ENCODE measurements at regions not wholly inside any gene's neighbourhood (a gene's known extent, or its start where the extent isn't known, plus 50 kb on each side); places are given as distances from the start of the nearest gene placed in this dataset.

DNA sequence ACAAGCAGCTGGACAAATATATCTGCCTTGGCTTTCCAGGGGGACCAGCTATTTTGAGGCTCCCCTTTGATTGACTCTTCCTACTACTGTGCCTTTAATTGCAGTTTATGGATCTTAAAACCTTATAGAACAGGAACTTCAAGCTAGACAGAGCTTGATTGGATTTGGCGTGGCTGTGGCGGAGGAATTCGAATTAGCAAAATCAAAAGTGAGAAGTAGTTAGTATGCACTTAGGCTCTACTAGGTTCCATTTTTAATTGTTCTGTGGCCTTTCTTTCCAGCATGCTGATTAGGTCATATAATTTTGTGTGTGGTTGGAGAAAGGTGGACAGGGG is 248.0 kb downstream of the HIVEP2 start:
- H3K4me3 ChIP-seq = no peak overlapping the region
- ATAC-seq = no peak
- intact Hi-C loops (cut with DNase I) = loop anchor here in 9 of 10 donors (5.0 to 10.0 kb wide), 10 partner anchors 128 to 588 kb away; partner anchors contain the start of gene HIVEP2 (in 3 of the 9)
- no peaks in the 10 kb centered on the region for H3K36me3 ChIP-seq
- no peaks in the 10 kb centered on the region for H3K9me3 ChIP-seq
- WGBS, 4 donors = 96 to 99% (median 97%) methylated on average over 3 of the region's 3 CpGs
- H3K27ac ChIP-seq = no peak overlapping the region
- no peak for DNase-seq
- TF ChIP-seq, protein P1, sequence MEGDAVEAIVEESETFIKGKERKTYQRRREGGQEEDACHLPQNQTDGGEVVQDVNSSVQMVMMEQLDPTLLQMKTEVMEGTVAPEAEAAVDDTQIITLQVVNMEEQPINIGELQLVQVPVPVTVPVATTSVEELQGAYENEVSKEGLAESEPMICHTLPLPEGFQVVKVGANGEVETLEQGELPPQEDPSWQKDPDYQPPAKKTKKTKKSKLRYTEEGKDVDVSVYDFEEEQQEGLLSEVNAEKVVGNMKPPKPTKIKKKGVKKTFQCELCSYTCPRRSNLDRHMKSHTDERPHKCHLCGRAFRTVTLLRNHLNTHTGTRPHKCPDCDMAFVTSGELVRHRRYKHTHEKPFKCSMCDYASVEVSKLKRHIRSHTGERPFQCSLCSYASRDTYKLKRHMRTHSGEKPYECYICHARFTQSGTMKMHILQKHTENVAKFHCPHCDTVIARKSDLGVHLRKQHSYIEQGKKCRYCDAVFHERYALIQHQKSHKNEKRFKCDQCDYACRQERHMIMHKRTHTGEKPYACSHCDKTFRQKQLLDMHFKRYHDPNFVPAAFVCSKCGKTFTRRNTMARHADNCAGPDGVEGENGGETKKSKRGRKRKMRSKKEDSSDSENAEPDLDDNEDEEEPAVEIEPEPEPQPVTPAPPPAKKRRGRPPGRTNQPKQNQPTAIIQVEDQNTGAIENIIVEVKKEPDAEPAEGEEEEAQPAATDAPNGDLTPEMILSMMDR (IDR thresholded peaks at IDR 0.05) = no peak
- TF ChIP-seq POLR2A (IDR thresholded peaks at IDR 0.05) = no peak
- peaks cover 0 to 70% (median 6%) of the 10 kb centered on the region in 12 donors for H3K4me1 ChIP-seq
- no peaks in the 10 kb centered on the region for H3K27me3 ChIP-seq

DNA sequence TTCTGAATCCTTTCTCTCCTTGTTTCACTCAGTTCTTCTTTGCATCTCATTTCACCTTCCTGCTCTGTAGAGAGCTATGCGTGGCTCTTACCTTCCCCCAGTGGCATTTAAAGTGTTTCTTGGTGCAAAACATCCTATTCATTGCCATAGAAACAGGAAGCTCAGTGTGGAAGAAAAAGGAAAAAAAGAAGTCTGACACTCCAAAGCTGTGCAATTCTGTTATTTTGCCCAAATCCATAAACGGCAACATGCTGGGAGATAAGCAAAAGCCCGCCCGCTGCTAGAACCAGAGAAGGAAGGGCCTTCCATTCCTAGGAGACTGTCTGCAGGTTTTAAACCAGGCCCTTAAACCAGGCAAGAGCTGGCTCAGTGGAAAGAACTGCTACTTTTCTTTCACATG is 247.1 kb downstream of the HIVEP2 start:
- 65 to 84% (median 76%) methylated on average over 4 of the region's 4 CpGs for WGBS, 4 donors
- TF ChIP-seq, protein P1 (IDR thresholded peaks at IDR 0.05) = no peak
- Histone ChIP-seq H3K4me3 (no peak overlapping the region), H3K4me1 (peaks cover 0 to 75% (median 6%) of the 10 kb centered on the region in 12 donors), H3K36me3 (no peaks in the 10 kb centered on the region), H3K9me3 (no peaks in the 10 kb centered on the region), H3K27ac (no peak overlapping the region), H3K27me3 (no peaks in the 10 kb centered on the region)
- no peak for ATAC-seq
- intact Hi-C loops (cut with DNase I) = loop anchor here in 9 of 10 donors (5.0 to 10.0 kb wide), 10 partner anchors 127 to 587 kb away; partner anchors contain the start of gene HIVEP2 (in 3 of the 9)
- DNase-seq = no peak

DNA sequence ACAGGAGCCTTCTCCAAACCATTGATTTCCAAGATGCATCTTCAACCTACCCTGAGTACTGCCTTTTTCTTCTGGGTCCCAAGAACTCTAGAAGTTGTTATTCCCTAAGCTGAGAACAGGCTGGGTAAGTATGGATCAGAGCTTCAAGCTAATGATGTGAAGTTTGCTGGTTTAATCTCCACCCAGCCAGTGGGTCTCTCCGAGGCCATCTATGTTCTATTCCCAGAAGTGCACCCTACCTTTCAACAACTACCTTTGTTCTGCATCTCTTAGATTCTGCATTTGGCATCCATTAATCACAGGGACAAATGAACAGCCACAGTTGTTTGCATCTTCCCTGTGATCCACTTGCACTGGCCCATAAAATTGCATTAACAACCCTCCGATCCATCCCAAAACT is 246.2 kb downstream of the HIVEP2 start:
- H3K36me3 ChIP-seq = no peaks in the 10 kb centered on the region
- 90 to 98% (median 94%) methylated on average over 2 of the region's 2 CpGs for WGBS, 4 donors
- no peak for TF ChIP-seq POLR2A (IDR thresholded peaks at IDR 0.05)
- TF ChIP-seq, protein P1 (IDR thresholded peaks at IDR 0.05) = peak in 1 of 12 donors; percentile 9
- H3K27me3 ChIP-seq = no peaks in the 10 kb centered on the region
- no peak for DNase-seq
- no peak for ATAC-seq
- H3K9me3 ChIP-seq = no peaks in the 10 kb centered on the region
- H3K27ac ChIP-seq = no peak overlapping the region
- no peak overlapping the region for H3K4me3 ChIP-seq
- peaks cover 0 to 71% (median 5%) of the 10 kb centered on the region in 12 donors for H3K4me1 ChIP-seq
- intact Hi-C loops (cut with DNase I) = loop anchor here in 9 of 10 donors (5.0 to 10.0 kb wide), 10 partner anchors 126 to 586 kb away; partner anchors contain the start of gene HIVEP2 (in 3 of the 9)

DNA sequence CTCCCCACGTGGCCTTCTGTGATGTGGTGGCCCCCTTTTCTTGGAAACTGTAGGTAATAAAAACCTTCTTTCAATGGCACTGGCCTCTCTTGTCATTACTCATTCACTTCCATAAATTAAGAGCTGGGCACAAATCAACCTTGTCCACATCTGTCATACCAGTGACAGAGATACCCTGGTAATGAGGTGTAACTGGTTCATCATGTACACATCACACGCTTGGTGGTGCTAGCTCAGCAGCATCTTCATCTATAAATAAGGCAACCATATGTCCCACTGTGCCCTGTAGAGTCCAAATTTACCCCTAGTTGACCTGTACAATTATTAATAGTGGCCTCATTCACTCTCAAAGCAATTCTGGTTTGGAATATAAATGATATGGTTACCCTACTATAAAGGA is 245.6 kb downstream of the HIVEP2 start:
- ATAC-seq (no peak), DNase-seq (no peak)
- Histone ChIP-seq H3K36me3 (no peaks in the 10 kb centered on the region), H3K9me3 (no peaks in the 10 kb centered on the region), H3K4me1 (peaks cover 0 to 68% (median 5%) of the 10 kb centered on the region in 12 donors), H3K27ac (peak overlapping the region in 1 of 12 donors; percentile 15), H3K4me3 (no peak overlapping the region), H3K27me3 (no peaks in the 10 kb centered on the region)
- TF ChIP-seq POLR2A (IDR thresholded peaks at IDR 0.05) = no peak
- WGBS, 4 donors = 97 to 100% (median 97%) methylated on average over 2 of the region's 2 CpGs
- intact Hi-C loops (cut with DNase I) = loop anchor here in 9 of 10 donors (5.0 to 10.0 kb wide), 10 partner anchors 125 to 585 kb away; partner anchors contain the start of gene HIVEP2 (in 3 of the 9)

DNA sequence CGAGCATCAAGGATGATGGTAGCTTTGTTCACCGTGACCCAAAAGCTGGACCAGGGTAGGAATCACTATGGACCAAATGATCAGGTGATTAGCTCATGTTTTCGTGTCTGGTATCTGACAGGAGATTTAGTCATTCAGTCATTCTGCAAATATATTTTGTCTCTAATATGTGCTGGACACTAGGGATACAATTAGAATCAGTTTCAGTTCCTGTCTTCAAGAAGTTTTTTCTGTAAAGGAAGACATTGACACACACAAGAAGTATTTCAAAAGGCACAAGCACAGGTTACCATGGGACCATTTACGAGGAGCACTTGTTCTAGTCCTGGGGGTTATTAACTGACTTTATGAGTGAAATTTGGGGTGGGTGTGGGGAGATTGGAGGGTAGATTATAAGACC is 244.9 kb downstream of the HIVEP2 start:
- Histone ChIP-seq H3K9me3 (no peaks in the 10 kb centered on the region), H3K27me3 (no peaks in the 10 kb centered on the region), H3K4me1 (peaks cover 0 to 72% (median 5%) of the 10 kb centered on the region in 12 donors), H3K4me3 (no peak overlapping the region), H3K27ac (no peak overlapping the region), H3K36me3 (no peaks in the 10 kb centered on the region)
- intact Hi-C loops (cut with DNase I) = no loop called here
- no peak for TF ChIP-seq POLR2A (IDR thresholded peaks at IDR 0.05)
- TF ChIP-seq, protein P1 (IDR thresholded peaks at IDR 0.05) = no peak
- no peak for DNase-seq
- ATAC-seq = no peak
- WGBS, 4 donors = 93 to 96% (median 94%) methylated on average over 4 of the region's 4 CpGs
